ENCODE measurements at regions not wholly inside any gene's neighbourhood (a gene's known extent, or its start where the extent isn't known, plus 50 kb on each side); places are given as distances from the start of the nearest gene placed in this dataset.
A peak's percentile ranks its signal among the peaks of the same experiment; 100 is the strongest.
"Not testable (repeated sequence)": the region's sequence is repeated elsewhere in the genome, so short reads cannot be mapped to it uniquely, and the experiment has no call there.

- DNase-seq, result no peak
Measured at GRCh38 chr13:58949646-58950045, 1214.1 kb downstream of the DIAPH3 start.

GRCh38 chr13:58950911-58951310 is 1212.8 kb downstream of the DIAPH3 start:
- DNase-seq, result no peak

- DNase-seq, result no peak
Measured at GRCh38 chr13:58953638-58954037, 1210.1 kb downstream of the DIAPH3 start.

- DNase-seq, result no peak
Measured at GRCh38 chr13:58955546-58956385, 1208.0 kb downstream of the DIAPH3 start.

GRCh38 chr13:58958097-58958496 is 1205.6 kb downstream of the DIAPH3 start:
- DNase-seq, result not testable (repeated sequence)

- no peak for DNase-seq
Measured at GRCh38 chr13:58960888-58961287, 1202.8 kb downstream of the DIAPH3 start.

GRCh38 chr13:58963321-58963720 is 1200.4 kb downstream of the DIAPH3 start:
- no peak for DNase-seq

- no peak for DNase-seq
Measured at GRCh38 chr13:58964048-58964447, 1199.7 kb downstream of the DIAPH3 start.

GRCh38 chr13:58977085-58977484 is 1186.6 kb downstream of the DIAPH3 start:
- no peak for DNase-seq

- DNase-seq, result no peak
Measured at GRCh38 chr13:58978331-58978730, 1185.4 kb downstream of the DIAPH3 start.

GRCh38 chr13:58979851-58980250 is 1183.9 kb downstream of the DIAPH3 start:
- DNase-seq, result no peak

GRCh38 chr13:58985845-58986244 is 1177.9 kb downstream of the DIAPH3 start:
- no peak for DNase-seq

- DNase-seq, result no peak
Measured at GRCh38 chr13:58989556-58989955, 1174.2 kb downstream of the DIAPH3 start.

GRCh38 chr13:58991826-58992477 is 1171.8 kb downstream of the DIAPH3 start:
- DNase-seq, result no peak

GRCh38 chr13:58992478-58993042 is 1171.2 kb downstream of the DIAPH3 start:
- no peak for DNase-seq

- no peak for DNase-seq
Measured at GRCh38 chr13:58994077-58994476, 1169.7 kb downstream of the DIAPH3 start.

GRCh38 chr13:58994777-58995176 is 1169.0 kb downstream of the DIAPH3 start:
- DNase-seq, result no peak

GRCh38 chr13:58998716-58999115 is 1165.0 kb downstream of the DIAPH3 start:
- DNase-seq, result no peak

GRCh38 chr13:58999851-59000250 is 1163.9 kb downstream of the DIAPH3 start:
- DNase-seq, result no peak

GRCh38 chr13:59000770-59001169 is 1163.0 kb downstream of the DIAPH3 start:
- DNase-seq, result no peak

GRCh38 chr13:59012731-59013130 is 1151.0 kb downstream of the DIAPH3 start:
- DNase-seq, result peak; percentile 88

GRCh38 chr13:59016250-59016649 is 1147.5 kb downstream of the DIAPH3 start:
- DNase-seq, result no peak

- DNase-seq, result no peak
Measured at GRCh38 chr13:59024434-59024833, 1139.3 kb downstream of the DIAPH3 start.

GRCh38 chr13:59034198-59034597 is 1129.5 kb downstream of the DIAPH3 start:
- DNase-seq, result no peak

Measured in NCI-H2171 (cell line).